HepG2 (cell line): ENCODE measurements at regions not wholly inside any gene's neighbourhood (a gene's known extent, or its start where the extent isn't known, plus 50 kb on each side); places are given as distances from the start of the nearest gene placed in this dataset.

Experiments
- BCLAF1 ChIP-seq: fragments of 450-650 bp; IDR thresholded peaks from 2 replicates; pipeline ENCODE4 v1.6.1; 2017; ENCODE audit warnings: mild to moderate bottlenecking
- CEBPZ ChIP-seq: IDR thresholded peaks from 2 replicates; pipeline ENCODE4 v1.6.1; 2012; ENCODE audit warnings: low read length, improper control_type of control experiment
- CTCF ChIP-seq: sonication (generic); formaldehyde crosslinking; IDR thresholded peaks from 2 replicates; pipeline ENCODE4 v1.5.0; 2020; ENCODE audit warnings: mild to moderate bottlenecking, missing genetic modification reagents, moderate library complexity
- ETV6 ChIP-seq: sonication (generic); formaldehyde crosslinking; conservative IDR thresholded peaks from 2 replicates; pipeline ENCODE4 v1.4.0; 2020; ENCODE audit warnings: missing genetic modification reagents
- HDAC2 ChIP-seq: sonication (generic); formaldehyde crosslinking; IDR thresholded peaks from 2 replicates; pipeline ENCODE4 v1.4.0; 2020; ENCODE audit warnings: missing genetic modification reagents
- HMGXB4 ChIP-seq, 2 experiments: sonication (generic) in 1 of 2; formaldehyde crosslinking in 1 of 2; IDR thresholded peaks; 2 replicates each; pipeline versions ENCODE4 v1.4.0 to v1.6.1; 2018 to 2020; ENCODE audit warnings: missing genetic modification reagents in 2 of 2, borderline replicate concordance in 1 of 2, low read depth in 1 of 2, mild to moderate bottlenecking in 1 of 2, missing biosample characterization in 1 of 2
- MXD4 ChIP-seq: IDR thresholded peaks from 2 replicates; pipeline ENCODE4 v1.6.1; 2016; ENCODE audit warnings: mild to moderate bottlenecking, missing biosample characterization, missing genetic modification reagents
- POGZ ChIP-seq: sonication (generic); formaldehyde crosslinking; IDR thresholded peaks from 2 replicates; pipeline ENCODE4 v1.4.0; 2020; ENCODE audit warnings: mild to moderate bottlenecking, missing genetic modification reagents
- REST ChIP-seq, 2 experiments: IDR thresholded peaks; 2 replicates each; pipeline ENCODE4 v1.6.1; 2011 to 2012; ENCODE audit warnings: low read length in 2 of 2, borderline replicate concordance in 1 of 2, low read depth in 1 of 2, mild to moderate bottlenecking in 1 of 2, moderate library complexity in 1 of 2
- RFX5 ChIP-seq: IDR thresholded peaks from 2 replicates; pipeline ENCODE4 v1.6.1; 2011; ENCODE audit warnings: low read depth, low read length, improper control_type of control experiment
- TCF7 ChIP-seq: sonication (generic); IDR thresholded peaks from 2 replicates; pipeline ENCODE4 v1.6.1; 2016; ENCODE audit warnings: antibody characterized with exemption, low read depth
- ZNF354B ChIP-seq: sonication (generic); formaldehyde crosslinking; IDR thresholded peaks from 2 replicates; pipeline ENCODE4 v1.8.0; 2022; ENCODE audit warnings: mild to moderate bottlenecking, missing genetic modification reagents
- ZSCAN30 ChIP-seq: sonication (generic); formaldehyde crosslinking; IDR thresholded peaks from 2 replicates; pipeline ENCODE4 v1.5.0; 2020; ENCODE audit warnings: mild to moderate bottlenecking, missing genetic modification reagents

- TF ChIP-seq POGZ (no peak), RFX5 (no peak), TCF7 (no peak), ETV6 (no peak), ZSCAN30 (CRISPR knock-in tag) (no peak), MXD4 (CRISPR knock-in tag) (no peak), CEBPZ (no peak), CTCF (CRISPR knock-in tag) (no peak), REST (IDR thresholded peaks at IDR 0.05; ENCODE audit: borderline replicate concordance in 1 of 2, low read depth in 1 of 2, low read length in 2 of 2) (no peak), BCLAF1 (no peak), ZNF354B (CRISPR knock-in tag) (no peak), HDAC2 (no peak), HMGXB4 (CRISPR knock-in tag; IDR thresholded peaks at IDR 0.05; ENCODE audit: borderline replicate concordance in 1 of 2, low read depth in 1 of 2) (no peak)
These were observed 288.5 kb downstream of the KBTBD8 start for GRCh38 chr3:67286586-67286985.
